Activated naive CD4-positive, alpha-beta T cell treated with anti-CD3 and anti-CD28 coated beads, Interleukin-2, amount 10 ng/mL, durations not matched to agents 7 days and 5 days (primary cell): ENCODE measurements at regions not wholly inside any gene's neighbourhood (a gene's known extent, or its start where the extent isn't known, plus 50 kb on each side); places are given as distances from the start of the nearest gene placed in this dataset.

Experiments
- CTCF ChIA-PET: fragments of 350-600 bp; sonication (Branson Sonifier 250); formaldehyde crosslinking; loops from one replicate; lab custom pipeline; 2021; ENCODE audit warnings: antibody characterized with exemption; lab: Charles Lee
- DNase-seq: peaks from one replicate; pipeline ENCODE4 v3.0.0-alpha.2; 2020
- H3K27ac Mint-ChIP-seq: one replicate; pipeline ENCODE4 v1.8.0; 2021; ENCODE audit warnings: mild to moderate bottlenecking, moderate library complexity, mixed read lengths
- H3K27me3 Mint-ChIP-seq: one replicate; pipeline ENCODE4 v1.8.0; 2021; ENCODE audit warnings: mild to moderate bottlenecking, mixed read lengths
- H3K36me3 Mint-ChIP-seq: one replicate; pipeline ENCODE4 v1.8.0; 2021; ENCODE audit warnings: mixed read lengths
- H3K4me1 Mint-ChIP-seq: one replicate; pipeline ENCODE4 v1.8.0; 2021; ENCODE audit warnings: mixed read lengths
- H3K4me3 Mint-ChIP-seq: one replicate; pipeline ENCODE4 v1.8.0; 2021; ENCODE audit warnings: mild to moderate bottlenecking, moderate library complexity, mixed read lengths
- H3K9me3 Mint-ChIP-seq: one replicate; pipeline ENCODE4 v1.8.0; 2021; ENCODE audit warnings: mixed read lengths

DNA sequence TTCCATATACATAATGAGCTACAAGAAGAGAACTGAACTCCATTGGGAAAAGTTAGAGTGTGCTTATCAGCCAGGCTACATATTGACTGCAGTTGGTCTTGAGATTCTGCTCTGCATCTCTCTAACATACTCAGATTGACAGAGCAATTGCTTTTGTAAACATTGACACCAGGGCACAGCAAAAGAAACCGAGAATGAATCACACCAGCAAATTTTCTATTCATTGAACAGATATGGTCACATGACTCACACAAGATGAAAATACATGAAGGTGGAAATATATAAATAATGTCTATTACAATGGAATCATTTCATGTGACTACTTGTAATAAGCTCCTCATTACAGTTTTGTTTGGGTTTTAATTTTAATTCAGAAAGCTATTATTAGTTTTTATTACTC is 691.9 kb upstream of the TMEFF2 start:
- CTCF ChIA-PET, result no interaction called here
- Mint-ChIP-seq H3K36me3 (no peaks in the 10 kb centered on the region), H3K27me3 (no peaks in the 10 kb centered on the region), H3K9me3 (no peaks in the 10 kb centered on the region), H3K4me1 (no peaks in the 10 kb centered on the region), H3K27ac (no peak overlapping the region), H3K4me3 (no peak overlapping the region)
- DNase-seq, result no peak

DNA sequence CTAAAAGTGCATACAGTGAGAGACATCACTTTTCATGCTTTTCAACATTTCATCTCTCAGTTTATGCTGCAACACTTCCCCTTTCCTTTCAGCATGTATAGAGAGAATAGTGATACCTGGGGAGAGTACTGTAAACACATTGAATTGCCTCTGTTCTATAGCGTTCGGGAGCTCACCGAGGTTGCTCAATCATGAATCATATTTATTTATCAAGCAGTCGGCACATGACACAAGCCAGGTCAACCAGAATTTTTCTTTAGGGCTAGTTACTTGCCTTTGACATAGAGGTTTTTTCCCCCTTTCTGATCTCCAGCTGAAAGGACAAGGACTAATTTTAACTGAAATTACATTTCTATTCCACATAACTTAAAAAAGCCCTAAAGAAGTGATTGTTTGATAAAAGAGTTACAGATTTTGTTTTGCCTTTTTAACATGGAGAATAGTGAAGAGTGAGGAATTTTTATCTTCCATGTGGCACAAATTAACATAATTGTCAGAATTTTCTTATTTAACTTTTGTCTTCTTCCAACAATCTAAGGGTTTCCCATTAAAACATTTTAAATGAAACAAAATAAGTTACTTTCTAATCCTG is 690.9 kb upstream of the TMEFF2 start:
- no peaks in the 10 kb centered on the region for H3K9me3 Mint-ChIP-seq
- no peak overlapping the region for H3K27ac Mint-ChIP-seq
- CTCF ChIA-PET, result no interaction called here
- H3K27me3 Mint-ChIP-seq, result no peaks in the 10 kb centered on the region
- no peaks in the 10 kb centered on the region for H3K36me3 Mint-ChIP-seq
- no peak for DNase-seq
- no peaks in the 10 kb centered on the region for H3K4me1 Mint-ChIP-seq
- no peak overlapping the region for H3K4me3 Mint-ChIP-seq

DNA sequence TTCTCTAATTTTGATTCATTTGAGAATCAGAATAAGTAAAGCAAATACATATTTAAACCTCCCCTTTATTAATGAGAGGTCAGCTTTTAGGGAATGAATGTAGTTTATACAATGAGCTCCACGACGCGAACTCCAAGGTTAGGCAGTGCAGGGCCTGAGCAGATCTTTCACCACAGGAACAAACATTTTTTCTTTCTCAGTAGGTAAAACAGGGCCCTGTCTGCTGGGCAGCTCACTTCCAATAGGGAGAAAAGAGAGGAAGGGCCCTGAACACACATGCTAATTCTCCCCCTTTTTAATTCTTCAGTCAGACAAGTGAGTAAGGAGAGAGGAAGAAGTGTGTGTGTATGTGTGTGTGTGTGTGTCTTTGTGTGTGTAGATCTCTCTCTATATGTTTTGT is 682.4 kb upstream of the TMEFF2 start:
- Mint-ChIP-seq H3K27ac (no peak overlapping the region), H3K4me1 (no peaks in the 10 kb centered on the region), H3K36me3 (no peaks in the 10 kb centered on the region), H3K4me3 (no peak overlapping the region), H3K9me3 (no peaks in the 10 kb centered on the region), H3K27me3 (no peaks in the 10 kb centered on the region)
- CTCF ChIA-PET, result no interaction called here
- DNase-seq, result no peak

DNA sequence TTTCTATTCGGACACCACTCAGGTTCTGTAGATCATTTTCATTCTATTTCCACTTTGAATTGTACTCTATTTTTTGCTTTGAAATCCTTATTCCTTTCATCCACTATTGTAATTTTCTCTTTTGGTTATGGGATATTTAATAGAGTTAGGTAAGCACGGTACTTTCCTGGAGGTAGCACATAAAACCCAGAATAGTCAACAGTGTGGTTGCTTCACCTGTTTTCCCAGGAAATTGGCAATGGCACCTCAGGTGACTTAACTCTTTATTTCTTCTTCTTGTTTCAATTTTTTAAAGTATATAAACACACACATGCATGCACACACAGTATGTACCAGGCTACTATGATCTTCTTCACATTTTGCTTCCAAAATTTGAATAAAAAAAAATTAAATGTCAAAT is 682.0 kb upstream of the TMEFF2 start:
- no peak overlapping the region for H3K27ac Mint-ChIP-seq
- no peaks in the 10 kb centered on the region for H3K9me3 Mint-ChIP-seq
- H3K36me3 Mint-ChIP-seq, result no peaks in the 10 kb centered on the region
- H3K4me1 Mint-ChIP-seq, result no peaks in the 10 kb centered on the region
- DNase-seq, result no peak
- H3K4me3 Mint-ChIP-seq, result no peak overlapping the region
- CTCF ChIA-PET, result no interaction called here
- no peaks in the 10 kb centered on the region for H3K27me3 Mint-ChIP-seq

GRCh38 chr2:192854706-192855105 is 660.0 kb upstream of the TMEFF2 start:
- Mint-ChIP-seq H3K9me3 (no peaks in the 10 kb centered on the region), H3K36me3 (no peaks in the 10 kb centered on the region), H3K27me3 (no peaks in the 10 kb centered on the region), H3K4me3 (no peak overlapping the region), H3K27ac (no peak overlapping the region), H3K4me1 (no peaks in the 10 kb centered on the region)
- no peak for DNase-seq
- CTCF ChIA-PET, result no interaction called here

DNA sequence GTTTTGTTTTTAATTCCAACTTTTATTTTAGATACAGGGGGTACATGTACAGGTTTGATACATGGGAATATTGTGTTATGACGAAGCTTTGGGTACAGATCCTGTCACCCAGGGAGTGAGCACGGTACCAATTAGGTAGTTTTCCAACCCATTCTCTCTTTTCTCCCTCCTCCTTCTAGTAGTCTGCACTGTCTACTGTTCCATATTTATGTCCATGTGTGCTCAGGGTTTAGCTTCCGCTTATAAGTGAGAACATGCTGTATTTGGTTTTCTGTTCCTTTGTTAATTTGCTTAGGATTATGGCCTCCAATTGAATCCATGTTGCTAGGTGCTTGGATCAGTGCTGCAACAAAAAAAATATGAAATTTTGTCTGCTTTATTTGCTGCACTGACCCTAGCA is 659.3 kb upstream of the TMEFF2 start:
- CTCF ChIA-PET, result no interaction called here
- H3K27me3 Mint-ChIP-seq, result no peaks in the 10 kb centered on the region
- no peaks in the 10 kb centered on the region for H3K4me1 Mint-ChIP-seq
- no peak overlapping the region for H3K27ac Mint-ChIP-seq
- no peaks in the 10 kb centered on the region for H3K36me3 Mint-ChIP-seq
- H3K4me3 Mint-ChIP-seq, result no peak overlapping the region
- no peak for DNase-seq
- H3K9me3 Mint-ChIP-seq, result no peaks in the 10 kb centered on the region

- Mint-ChIP-seq H3K4me1 (no peaks in the 10 kb centered on the region), H3K27ac (no peak overlapping the region), H3K4me3 (no peak overlapping the region), H3K27me3 (no peaks in the 10 kb centered on the region), H3K36me3 (no peaks in the 10 kb centered on the region), H3K9me3 (no peaks in the 10 kb centered on the region)
- CTCF ChIA-PET, result no interaction called here
- no peak for DNase-seq
Measured at GRCh38 chr2:192828947-192829346, 634.2 kb upstream of the TMEFF2 start.

DNA sequence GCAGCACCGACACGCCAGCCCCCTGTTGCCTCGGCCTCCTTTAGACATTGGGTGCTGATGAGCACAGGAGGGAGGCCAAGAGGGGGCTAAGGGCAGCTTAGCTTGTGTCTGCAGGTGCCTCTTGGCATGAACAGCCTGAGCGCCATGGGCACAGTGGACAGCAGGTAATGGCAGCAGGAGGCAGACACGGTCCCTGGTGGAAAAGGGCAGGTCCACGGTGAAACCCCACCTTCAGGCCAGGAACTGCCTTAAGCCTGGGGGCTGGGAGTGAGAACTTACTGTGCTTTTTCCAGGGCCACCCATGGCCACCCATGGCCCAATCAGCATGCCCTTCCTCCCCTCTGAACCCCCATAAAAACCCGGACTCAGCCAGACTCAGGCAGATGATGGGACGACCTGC is 633.4 kb upstream of the TMEFF2 start:
- no peaks in the 10 kb centered on the region for H3K9me3 Mint-ChIP-seq
- no peak overlapping the region for H3K4me3 Mint-ChIP-seq
- DNase-seq, result no peak
- no peak overlapping the region for H3K27ac Mint-ChIP-seq
- CTCF ChIA-PET, result no interaction called here
- H3K27me3 Mint-ChIP-seq, result no peaks in the 10 kb centered on the region
- H3K4me1 Mint-ChIP-seq, result no peaks in the 10 kb centered on the region
- H3K36me3 Mint-ChIP-seq, result no peaks in the 10 kb centered on the region

DNA sequence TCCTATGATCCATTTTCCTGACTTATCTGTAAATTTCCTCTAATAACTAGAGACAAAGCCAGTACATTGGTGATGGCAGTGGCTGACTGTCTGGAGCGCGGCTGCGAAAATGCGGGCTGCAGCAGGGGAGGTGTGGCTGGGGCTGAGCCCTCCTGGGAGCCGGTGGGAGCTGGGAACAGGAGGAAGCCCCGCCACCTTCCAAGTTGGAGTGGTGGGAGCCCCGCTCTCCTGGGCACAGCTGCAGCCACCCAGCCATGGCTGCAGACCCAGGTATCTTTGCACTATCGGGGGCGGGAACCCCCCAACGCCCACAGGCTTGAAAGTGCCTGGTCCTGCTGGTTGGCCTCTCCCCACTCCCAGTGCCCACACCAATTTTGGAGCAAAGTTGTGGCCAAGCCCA is 633.0 kb upstream of the TMEFF2 start:
- Mint-ChIP-seq H3K4me3 (no peak overlapping the region), H3K27me3 (no peaks in the 10 kb centered on the region), H3K27ac (no peak overlapping the region), H3K9me3 (no peaks in the 10 kb centered on the region), H3K4me1 (no peaks in the 10 kb centered on the region), H3K36me3 (no peaks in the 10 kb centered on the region)
- DNase-seq, result no peak
- CTCF ChIA-PET, result no interaction called here

DNA sequence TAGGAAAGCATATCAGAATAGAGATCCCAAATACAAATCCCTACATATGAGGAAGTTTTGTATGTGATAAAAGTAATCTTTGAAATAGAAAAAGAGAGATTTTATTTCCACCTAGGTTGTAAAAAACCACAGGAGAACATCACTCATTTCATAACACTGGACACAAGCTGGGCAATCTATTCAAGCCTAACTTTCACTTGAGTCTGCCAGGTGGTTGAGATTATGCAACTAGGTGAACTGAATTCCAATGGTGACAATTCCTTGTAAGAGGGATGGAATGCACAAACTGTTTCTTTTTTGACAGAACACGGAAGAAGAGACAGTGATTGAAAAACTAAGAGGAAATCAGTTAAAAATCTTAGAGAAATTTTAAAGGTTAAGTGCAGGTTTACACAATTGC is 619.6 kb upstream of the TMEFF2 start:
- Mint-ChIP-seq H3K9me3 (no peaks in the 10 kb centered on the region), H3K4me3 (no peak overlapping the region), H3K27ac (no peak overlapping the region), H3K4me1 (no peaks in the 10 kb centered on the region), H3K27me3 (no peaks in the 10 kb centered on the region), H3K36me3 (no peaks in the 10 kb centered on the region)
- no peak for DNase-seq
- CTCF ChIA-PET, result no interaction called here

- H3K27ac Mint-ChIP-seq, result no peak overlapping the region
- H3K4me1 Mint-ChIP-seq, result no peaks in the 10 kb centered on the region
- H3K9me3 Mint-ChIP-seq, result peaks cover 2% of the 10 kb centered on the region
- CTCF ChIA-PET, result no interaction called here
- DNase-seq, result no peak
- no peak overlapping the region for H3K4me3 Mint-ChIP-seq
- H3K36me3 Mint-ChIP-seq, result no peaks in the 10 kb centered on the region
- no peaks in the 10 kb centered on the region for H3K27me3 Mint-ChIP-seq
Measured at GRCh38 chr2:192813341-192813740, 618.6 kb upstream of the TMEFF2 start.

GRCh38 chr2:192809173-192809572 is 614.4 kb upstream of the TMEFF2 start:
- no peak overlapping the region for H3K4me3 Mint-ChIP-seq
- no peak for DNase-seq
- no peaks in the 10 kb centered on the region for H3K36me3 Mint-ChIP-seq
- CTCF ChIA-PET, result no interaction called here
- no peaks in the 10 kb centered on the region for H3K27me3 Mint-ChIP-seq
- no peaks in the 10 kb centered on the region for H3K4me1 Mint-ChIP-seq
- no peak overlapping the region for H3K27ac Mint-ChIP-seq
- peaks cover 2% of the 10 kb centered on the region for H3K9me3 Mint-ChIP-seq

DNA sequence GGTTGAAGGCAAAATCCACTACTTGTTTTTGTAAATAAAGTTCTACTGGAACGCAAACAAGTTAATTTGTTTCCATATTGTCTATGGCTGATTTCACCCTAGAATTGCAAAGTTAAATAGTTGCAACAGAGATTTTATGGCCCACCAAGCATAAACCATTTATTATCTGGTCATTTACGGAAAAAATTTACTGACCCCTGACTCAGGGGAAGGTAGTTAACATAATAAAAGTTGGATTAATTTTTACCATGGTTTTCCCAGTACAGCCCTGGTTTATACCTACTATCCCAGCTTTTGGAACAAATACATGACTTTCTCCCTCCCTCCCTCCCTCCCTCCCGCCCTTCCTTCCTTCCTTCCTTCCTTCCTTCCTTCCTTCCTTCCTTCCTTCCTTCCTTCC is 588.9 kb upstream of the TMEFF2 start:
- Mint-ChIP-seq H3K4me3 (no peak overlapping the region), H3K9me3 (peaks cover 2% of the 10 kb centered on the region), H3K27ac (no peak overlapping the region), H3K27me3 (no peaks in the 10 kb centered on the region), H3K36me3 (no peaks in the 10 kb centered on the region), H3K4me1 (no peaks in the 10 kb centered on the region)
- no peak for DNase-seq
- CTCF ChIA-PET, result no interaction called here

DNA sequence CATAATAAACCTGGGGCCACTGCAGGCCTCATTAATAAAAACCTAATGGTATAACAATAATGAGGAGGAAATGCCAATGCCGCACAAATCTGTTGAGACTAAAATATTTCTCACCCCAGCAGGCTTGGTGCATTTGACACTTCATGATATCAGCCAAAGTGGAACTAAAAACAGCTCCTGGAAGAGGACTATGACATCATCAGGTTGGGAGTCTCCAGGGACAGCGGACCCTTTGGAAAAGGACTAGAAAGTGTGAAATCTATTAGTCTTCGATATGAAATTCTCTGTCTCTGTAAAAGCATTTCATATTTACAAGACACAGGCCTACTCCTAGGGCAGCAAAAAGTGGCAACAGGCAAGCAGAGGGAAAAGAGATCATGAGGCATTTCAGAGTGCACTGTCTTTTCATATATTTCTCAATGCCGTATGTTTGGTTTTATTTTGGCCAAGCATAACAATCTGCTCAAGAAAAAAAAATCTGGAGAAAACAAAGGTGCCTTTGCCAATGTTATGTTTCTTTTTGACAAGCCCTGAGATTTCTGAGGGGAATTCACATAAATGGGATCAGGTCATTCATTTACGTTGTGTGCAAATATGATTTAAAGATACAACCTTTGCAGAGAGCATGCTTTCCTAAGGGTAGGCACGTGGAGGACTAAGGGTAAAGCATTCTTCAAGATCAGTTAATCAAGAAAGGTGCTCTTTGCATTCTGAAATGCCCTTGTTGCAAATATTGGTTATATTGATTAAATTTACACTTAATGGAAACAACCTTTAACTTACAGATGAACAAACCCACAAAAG is 580.9 kb upstream of the TMEFF2 start:
- CTCF ChIA-PET, result no interaction called here
- H3K4me1 Mint-ChIP-seq, result no peaks in the 10 kb centered on the region
- peaks cover 4% of the 10 kb centered on the region for H3K9me3 Mint-ChIP-seq
- no peak overlapping the region for H3K27ac Mint-ChIP-seq
- no peaks in the 10 kb centered on the region for H3K36me3 Mint-ChIP-seq
- no peaks in the 10 kb centered on the region for H3K27me3 Mint-ChIP-seq
- no peak for DNase-seq
- H3K4me3 Mint-ChIP-seq, result no peak overlapping the region

GRCh38 chr2:192775011-192775410 is 580.3 kb upstream of the TMEFF2 start:
- Mint-ChIP-seq H3K4me3 (no peak overlapping the region), H3K36me3 (no peaks in the 10 kb centered on the region)
- CTCF ChIA-PET, result no interaction called here

More at GRCh38 chr2:192775011-192775410, 580.3 kb upstream of the TMEFF2 start:
- no peak overlapping the region for H3K27ac Mint-ChIP-seq
- DNase-seq, result no peak
- H3K27me3 Mint-ChIP-seq, result no peaks in the 10 kb centered on the region
- no peaks in the 10 kb centered on the region for H3K4me1 Mint-ChIP-seq
- peaks cover 4% of the 10 kb centered on the region for H3K9me3 Mint-ChIP-seq
